T-helper 1 cell (primary cell): ENCODE measurements at regions not wholly inside any gene's neighbourhood (a gene's known extent, or its start where the extent isn't known, plus 50 kb on each side); places are given as distances from the start of the nearest gene placed in this dataset.

Source experiments
- DNase-seq, 5 donors: peaks; one replicate each; pipeline ENCODE4 v3.0.0-alpha.2; 2012 to 2020

DNA sequence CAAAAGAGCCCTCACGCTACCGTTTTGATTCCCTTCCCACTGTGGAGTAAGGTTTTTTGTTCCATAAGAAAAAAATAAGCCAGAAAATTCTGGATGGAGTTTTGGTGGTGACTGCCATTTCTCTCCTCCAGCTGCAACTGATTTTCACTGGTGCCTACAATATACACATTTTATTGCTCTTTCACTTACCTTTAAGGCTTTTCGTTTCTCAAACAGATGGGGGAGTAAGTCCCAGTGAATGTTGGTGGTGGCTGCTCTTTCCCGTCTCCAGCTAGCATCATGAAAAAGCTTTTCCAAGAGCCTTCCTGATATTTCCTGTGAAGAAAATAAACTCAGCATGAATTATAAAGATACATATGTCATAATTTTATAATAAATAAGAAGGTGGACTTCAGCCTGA is 932.5 kb upstream of the PIK3C3 start:
- no peak for DNase-seq

DNA sequence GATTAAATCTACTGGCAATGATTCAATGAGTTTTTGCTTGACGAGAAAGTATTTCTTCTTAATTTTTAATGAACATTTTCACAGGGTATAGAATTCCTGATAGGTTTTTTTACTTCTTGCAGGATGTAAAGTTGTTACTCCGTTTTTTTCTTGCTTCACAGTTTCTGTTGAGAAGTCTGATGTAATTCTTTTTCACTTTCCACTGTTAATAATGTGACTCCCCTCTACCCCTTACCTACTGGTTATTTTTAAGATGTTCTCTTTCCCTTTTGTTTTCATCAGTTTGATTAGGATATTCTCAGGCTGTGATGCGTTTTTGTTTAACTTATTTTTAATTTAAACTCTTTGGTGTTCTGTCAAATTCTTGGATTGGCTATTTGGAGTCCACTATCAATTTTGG is 933.9 kb upstream of the PIK3C3 start:
- DNase-seq, result no peak

DNA sequence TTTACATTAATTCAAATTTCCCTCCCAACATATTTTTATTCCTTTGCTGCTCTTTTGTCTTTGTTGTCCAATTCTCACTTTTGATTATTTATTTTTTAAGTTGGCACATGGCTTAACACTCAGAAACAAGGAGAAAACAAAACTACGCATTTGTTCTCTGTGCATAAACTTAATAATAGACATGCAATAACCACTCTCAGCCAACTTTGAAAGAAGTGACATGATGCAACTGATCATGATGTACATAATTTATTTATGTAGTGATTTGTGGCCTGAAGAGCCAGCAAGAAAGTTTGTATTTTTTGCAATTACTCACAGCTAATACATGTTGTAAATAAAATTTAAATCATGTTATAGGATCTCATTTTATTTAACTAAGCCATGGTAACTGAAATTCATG is 942.8 kb upstream of the PIK3C3 start:
- DNase-seq, result no peak

DNA sequence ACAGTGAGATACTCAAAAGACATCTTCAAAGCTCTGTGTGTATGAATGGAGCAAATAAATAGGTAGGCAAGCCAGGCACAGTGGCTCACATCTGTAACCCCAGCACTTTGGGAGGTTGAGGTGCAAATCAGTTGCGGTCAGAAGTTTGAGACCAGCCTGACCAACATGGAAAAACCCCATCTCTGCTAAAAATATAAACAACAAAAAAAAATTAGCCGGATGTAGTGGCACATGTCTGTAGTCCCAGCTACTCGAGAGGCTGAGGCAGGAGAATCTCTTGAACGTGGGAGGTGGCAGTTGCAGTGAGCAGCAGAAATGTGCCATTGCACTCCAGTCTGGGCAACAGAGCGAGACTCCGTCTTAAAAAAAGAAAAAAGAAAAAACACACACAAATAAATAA is 945.1 kb upstream of the PIK3C3 start:
- DNase-seq, result no peak

DNA sequence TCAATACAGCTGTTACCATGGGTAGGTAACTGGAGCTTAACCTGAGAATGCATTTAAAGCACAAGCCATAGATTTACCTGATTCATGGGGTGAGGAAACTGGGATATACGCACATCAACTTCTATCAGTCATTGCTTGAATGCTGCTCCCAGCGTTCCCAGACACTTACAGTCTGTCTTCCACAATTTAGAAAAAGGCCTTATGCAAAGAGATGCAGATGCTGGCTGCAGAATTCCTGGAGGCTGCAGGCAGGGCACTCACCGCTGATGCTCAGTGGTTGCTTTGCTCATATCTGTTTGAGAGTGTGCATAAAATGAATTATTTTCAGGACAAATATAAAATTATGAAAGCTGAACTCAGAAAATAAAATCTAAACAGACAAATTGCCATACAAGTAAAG is 950.7 kb upstream of the PIK3C3 start:
- DNase-seq, result no peak

DNA sequence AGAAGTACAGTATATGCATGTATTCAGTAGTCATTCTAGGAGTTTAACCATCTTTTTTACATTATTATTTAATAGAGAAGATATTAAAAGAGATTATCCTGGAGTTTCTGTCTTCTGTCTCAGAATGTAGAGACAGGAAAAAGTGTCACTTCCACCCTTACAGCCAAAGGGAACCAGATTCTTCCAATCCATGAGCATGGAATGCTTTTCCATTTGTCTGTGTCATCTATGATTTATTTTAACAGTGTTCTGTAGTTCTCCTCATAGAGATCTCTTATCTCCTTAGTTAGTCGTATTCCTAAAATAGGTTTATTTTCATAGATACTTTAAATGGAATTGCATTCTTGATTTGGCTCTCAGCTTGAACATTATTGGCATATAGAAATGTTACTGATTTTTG is 959.5 kb upstream of the PIK3C3 start:
- no peak for DNase-seq

DNA sequence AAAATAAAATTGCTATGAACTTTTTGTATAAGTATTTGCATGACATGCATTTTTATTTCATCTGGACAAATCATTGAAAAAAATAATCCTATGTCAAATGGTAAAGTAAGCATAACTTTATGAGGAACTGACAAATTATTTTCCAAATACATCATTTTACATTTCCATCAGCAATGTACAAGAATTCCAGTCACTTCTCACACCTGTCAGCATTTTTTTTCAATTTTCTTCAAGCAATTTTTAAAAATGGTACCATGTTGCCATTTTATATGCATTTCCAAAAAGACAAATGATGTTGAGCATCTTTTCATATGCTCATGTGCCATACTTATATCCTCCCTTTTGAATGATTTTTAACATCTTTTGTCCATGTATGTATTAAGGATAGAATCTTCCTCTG is 961.7 kb upstream of the PIK3C3 start:
- no peak for DNase-seq

DNA sequence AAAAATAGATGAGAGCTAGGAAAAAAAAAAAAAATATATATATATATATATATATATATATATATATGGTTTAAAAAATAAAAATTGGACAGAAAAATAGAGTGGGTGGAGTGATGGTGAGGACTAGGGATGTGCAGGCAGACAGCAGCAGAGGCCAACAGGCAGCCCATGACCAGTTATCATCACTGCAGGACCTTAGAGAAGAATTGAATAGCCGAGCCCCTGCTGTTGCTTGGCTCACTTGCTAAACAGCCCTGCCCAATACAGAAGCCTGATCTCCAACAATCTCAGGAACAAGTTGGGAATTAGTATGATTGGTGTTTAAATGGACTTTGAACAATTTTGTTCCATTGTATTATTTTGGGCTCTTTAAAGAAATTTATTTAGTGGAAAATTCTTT is 967.5 kb upstream of the PIK3C3 start:
- no peak for DNase-seq

DNA sequence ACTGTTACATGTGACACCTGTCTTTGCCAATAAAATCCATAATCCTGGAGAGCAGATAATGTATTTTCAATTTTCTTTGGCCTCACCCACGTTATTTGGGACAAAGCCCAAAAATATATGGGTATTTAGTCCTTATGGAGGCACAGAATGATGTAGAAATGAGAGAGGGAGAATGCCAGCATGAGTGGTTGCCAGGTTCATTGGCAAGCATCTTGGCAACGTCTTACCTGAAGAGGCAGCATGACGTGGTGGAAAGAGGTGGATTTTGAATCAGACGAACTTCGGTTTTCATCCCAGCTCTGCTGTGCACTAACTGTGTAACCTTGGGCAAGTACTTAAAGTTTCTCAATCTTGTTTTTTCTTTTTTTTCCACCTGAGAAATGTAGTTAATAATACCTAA is 969.6 kb upstream of the PIK3C3 start:
- no peak for DNase-seq

DNA sequence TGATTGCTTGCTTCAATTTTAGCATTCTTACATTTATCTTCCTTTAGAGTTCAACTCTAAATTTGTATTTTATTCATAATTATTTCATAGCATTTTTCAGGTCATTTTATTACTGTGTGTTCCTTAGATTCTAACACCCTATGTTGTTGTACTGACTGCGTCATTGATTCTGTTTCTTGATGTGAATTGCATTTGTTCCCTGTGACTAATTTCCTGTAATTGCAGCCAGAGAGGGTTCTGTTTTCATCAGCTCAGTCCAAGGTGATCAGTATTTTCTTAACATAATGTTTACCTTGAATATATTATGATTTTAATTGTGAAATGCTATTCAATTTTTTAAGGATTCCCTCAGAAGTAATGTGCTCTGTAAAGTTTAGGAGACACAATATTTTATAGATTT is 970.2 kb upstream of the PIK3C3 start:
- no peak for DNase-seq

DNA sequence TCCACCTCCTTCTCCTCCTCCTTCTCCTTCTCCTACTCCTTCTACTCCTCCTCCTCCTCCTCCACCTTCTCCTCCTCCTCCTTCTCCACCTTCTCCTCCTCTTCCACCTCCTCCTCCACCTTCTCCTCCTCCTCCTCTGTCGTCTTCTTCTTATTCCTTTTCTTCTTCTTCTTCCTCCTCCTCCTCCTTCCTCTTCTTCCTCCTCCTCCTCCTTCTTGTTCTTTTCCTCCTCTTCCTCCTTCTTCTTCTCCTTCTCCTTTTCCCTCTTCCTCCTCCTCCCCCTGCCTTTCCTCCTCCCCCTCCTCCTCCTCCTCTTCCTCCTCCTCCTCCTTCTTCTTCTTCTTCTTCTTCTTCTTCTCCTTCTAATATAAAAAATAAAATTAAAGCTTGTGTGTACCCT is 971.2 kb upstream of the PIK3C3 start:
- no peak for DNase-seq

DNA sequence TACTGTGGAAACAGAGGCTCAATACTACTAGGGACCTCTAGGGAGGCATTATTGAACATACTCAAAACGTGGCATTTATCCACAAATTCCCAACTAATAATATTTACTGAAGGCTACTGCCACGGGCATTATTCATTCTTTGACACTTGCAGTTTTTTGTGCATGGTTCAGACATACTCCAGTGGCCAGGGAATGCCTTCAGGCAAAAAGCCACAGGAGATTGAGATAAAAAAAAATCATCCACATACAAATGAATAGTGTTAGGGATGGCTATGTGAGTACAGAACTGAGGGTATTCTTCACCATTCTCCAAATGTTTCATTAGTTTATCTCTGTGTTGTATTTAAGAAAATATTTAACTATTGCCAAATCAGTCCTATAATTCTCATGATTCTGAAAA is 974.9 kb upstream of the PIK3C3 start:
- DNase-seq, result no peak

DNA sequence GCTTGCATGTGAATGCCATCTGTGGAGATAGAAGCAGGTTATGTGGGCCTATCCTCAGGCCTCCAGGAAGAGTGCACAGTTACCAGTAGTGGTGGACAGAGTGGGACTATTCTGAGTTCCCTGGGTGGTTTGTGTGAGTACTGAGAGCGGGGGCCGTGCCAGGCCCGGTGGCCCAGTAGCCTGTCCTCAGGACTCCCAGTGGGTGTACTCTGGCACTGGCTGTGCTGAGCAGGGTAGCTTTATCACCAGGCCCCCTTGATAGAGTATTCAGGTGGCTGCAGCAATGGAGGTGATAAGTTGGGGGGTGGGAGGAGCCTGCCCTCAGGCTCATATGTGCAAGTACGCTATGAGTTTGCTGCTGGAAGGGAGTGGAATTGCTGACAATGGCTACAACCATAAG is 979.0 kb upstream of the PIK3C3 start:
- DNase-seq, result no peak

DNA sequence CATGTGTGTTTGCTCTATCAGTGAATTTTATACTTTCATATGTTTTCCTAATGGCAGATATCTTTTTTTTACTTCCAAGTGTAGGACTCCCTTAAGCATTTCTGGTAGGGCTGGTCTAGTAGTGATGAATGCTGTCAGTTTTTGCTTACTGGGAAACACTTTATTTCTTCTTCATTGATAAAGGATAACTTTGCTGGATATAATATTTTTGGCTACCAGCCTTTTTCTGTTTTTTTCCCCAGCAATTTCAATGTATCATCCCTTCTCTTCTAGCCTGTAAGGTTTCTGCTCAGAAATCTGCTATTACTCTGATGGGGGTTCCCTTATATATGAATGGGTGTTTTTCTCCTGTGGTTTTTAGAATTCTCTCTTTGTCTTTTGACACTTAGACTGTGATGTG is 980.6 kb upstream of the PIK3C3 start:
- DNase-seq, result no peak

DNA sequence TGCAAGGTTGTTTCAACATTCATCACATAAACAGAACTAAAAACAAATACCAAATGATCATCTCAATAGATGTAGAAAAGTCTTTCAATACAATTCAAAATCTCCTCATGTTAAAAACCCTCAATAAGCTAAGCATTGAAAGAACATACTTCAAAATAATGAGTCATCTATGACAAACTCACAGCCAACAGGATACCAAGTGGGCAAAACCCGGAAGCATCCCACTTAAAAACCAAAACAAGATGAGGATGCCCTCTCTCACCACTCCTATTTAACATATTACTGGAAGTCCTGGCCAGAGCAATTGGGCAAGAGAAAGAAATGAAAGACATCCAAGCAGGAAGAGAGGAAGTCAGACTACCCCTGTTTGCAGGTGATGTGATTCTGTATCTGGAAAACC is 992.2 kb upstream of the PIK3C3 start:
- DNase-seq, result no peak

DNA sequence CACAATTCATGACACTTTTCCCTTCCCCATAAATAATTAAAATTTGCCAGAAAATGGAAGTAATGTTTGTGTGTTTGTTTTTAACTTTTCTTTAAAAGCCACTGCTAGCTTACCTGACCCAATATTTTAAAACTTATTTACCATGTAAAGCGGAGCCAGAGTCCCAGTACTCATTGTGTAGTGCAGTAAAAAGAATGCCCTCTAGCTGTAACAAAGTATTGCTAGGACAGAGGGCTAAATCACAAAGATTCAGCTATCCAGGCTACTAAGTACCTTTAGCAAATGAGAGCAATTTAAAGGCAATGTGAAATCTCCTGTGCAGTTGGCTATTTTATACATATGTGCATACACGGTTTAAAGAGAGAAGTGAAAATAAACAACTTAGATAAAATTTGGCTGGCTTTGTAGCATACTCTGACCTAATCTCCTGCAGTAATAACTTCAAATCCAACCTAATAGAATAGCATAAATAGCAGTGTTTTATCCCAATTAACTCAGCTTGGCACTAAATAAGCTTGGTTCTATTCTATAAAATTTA is 997.4 kb upstream of the PIK3C3 start:
- no peak for DNase-seq

DNA sequence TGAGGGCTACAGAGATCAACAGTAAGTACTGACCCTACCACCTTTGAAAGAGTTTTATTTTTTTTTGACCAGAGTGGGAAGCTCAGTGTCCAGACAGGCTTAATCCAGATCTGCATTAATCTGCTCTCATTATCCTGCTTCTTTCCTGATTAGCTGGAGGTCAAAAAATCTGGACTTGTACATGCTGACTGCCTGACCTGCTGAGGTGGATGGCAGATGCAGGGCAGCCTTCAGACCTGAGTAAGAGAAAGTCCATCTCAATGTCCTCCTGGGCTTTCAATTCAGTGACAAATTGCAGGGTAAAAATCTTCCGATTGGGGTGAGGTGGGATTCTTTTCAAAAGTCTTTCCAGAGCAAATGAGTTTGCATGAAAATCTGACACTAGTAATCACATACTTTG is 998.8 kb upstream of the PIK3C3 start:
- no peak for DNase-seq

DNA sequence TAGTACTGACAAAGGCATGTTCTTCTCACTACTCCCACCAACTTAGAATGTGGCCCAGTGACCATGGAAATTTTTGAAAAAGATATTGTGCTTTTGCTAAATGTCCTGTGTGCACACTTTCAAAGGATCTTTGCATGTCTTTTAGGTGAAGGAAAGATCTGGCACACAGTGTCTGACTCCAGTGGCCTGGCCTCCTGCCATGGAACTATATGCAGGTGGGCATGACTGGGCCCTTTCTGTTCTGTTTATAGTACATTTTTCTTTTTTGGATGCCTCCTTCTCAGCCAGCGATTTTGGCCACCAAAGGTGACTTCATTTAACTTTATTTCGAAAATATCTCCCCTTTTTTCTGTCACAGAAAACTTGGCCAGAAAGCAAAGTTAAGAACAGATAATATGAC is 999.7 kb upstream of the PIK3C3 start:
- no peak for DNase-seq

DNA sequence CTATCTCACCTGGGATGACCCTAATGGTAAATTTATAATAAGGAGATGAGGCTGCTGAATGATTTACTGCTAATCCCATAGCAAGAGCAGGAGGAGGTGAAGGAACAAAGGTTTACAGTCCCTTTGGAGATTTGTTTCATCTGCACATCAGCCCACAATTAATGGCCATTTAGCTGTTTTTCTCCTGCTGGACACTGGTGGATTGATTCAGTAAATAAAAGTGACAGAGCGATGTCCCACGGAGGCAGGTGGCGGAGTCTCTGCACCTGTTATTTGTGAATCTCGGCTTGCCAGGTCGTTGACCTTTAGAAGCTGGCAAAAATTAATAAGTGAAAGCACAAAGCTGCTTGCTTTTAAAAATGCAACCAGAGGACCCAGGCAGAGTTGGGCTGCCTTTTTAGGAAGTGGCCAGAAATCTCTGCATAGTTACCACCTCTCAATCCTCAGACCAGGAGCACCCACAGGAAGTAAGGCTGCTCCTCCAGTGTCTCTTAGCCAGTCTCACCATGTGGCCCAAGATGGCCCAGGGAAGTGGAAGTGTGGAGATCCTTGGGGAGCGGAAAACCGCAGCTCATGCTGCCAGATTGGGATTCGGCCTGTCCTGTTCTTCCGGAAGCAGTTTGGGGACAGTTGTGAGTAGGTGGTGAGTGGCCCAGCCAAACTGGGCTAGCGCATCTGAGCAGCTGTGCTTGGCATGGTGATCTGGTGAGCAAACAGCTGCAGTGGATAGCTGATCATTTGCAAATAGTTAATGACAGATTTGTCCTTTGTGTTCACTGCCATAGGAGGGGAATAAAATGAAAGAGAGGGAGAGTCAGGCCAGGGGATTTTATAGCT is 1005.7 kb upstream of the PIK3C3 start:
- no peak for DNase-seq

DNA sequence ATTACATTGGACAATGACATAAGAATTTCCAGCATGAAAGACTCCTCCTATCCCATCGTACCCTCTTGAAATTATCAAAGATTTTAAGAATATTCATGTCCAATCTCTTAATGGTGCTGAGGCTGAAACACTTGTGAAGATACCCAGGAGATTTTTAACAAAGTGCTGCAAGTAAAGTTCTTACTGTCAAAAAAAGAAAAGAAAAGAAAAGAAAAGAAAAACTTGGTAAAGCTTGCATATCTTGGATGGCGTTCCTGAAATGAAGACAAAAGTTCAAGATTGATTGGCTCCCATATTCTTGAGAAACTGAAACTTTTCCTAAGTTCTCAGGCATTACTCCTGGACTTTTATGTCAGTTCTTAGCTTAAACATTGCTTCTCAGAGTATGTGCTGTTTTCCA is 1010.5 kb upstream of the PIK3C3 start:
- DNase-seq, result no peak

DNA sequence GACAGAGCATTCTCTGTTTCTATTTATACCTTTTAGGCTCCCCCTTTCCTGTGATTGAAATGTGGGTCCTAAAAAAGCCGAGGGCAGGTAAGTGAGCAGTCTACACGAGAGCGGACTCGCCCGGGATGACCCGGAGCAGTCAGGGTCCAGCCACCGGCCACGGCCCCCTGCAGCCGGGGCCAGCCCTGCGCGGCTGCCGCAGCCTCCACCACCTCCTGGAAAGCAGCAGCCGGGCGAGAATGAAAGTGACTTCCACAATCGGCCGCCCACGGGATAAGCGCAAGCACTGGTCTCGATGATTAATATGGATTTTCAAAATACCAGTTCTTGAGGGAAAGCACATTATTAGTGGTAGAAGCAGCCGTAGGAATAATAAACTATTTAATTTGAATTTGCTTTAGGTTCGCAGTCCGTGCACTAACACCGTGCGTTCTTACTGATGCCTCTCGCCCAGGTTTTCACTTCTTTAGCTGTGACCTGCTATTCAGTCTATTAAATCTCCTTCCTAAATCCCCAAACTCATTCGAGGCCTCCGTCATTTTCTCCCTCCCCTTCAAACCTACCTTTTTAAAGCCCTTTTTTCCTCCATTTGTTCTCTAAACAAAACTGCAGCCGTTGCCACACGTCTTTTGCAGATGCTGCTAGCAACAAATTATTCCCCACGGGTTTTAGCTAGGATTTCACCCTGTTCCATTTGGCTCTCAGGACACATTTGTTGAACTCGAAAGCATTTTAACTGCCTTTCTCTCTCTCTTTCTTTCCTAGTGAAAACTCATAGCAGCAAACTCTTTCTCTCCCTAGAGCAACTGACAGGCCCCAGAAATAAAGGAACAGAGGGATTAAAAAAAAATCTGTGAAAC is 1015.1 kb upstream of the PIK3C3 start:
- DNase-seq, result no peak

DNA sequence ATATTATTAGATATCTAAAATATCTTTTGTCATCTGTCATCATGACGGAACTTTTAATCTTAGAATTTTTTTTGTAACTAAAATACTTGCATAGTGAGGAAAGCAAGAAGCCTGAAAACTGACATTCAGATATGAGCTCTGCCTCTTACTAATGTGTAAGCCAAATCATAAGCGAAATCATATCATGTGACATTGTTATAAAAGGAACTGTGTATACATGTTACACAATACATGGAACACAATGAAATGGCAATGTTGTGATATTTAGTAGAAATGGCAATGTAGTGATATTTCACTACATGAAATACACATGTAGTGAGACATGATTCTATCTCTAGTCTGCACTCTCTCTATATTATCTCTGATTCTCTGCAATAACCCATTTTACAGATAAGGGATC is 1016.4 kb upstream of the PIK3C3 start:
- DNase-seq, result no peak

DNA sequence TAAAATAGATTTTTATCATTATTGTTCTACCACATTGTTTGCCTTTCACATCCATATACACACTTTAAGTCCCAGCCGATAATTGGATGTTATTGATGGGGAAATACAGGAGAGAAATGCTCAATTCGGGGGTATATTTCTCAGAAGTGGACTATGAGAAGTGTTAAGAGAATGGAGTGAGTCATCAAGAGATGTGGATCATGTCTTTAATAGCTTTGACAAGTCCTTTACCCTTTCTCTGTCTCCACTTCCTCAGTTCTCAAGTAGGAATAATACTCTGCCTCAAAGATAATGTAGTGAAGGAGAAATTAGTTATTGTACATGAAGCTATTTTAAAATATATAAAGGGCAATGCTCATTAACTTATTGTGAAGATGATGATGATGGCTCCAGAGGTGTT is 1017.6 kb upstream of the PIK3C3 start:
- no peak for DNase-seq

DNA sequence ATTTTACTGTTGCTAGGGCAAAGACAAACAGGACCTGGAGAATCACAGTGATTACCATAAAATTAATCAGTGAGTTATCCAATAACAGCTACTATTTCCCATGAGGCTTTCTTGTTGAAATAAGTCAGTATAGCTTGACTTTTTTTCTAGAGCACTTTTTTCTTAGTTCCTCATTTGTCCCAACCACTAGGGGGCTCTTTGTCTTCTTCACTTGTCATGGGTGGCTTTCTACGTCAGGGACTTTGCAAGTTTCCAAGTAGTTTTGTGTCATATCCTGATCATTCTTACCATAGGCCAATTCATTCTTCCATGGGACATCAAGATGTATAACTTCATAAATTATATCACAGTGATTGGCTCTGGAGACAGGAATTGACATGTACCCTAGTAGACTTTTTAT is 1019.6 kb upstream of the PIK3C3 start:
- no peak for DNase-seq
